ENCODE measurements at regions not wholly inside any gene's neighbourhood (a gene's known extent, or its start where the extent isn't known, plus 50 kb on each side); places are given as distances from the start of the nearest gene placed in this dataset.

- no peak for DNase-seq
Observed at GRCh38 chr4:144495944-144496343, 150.0 kb upstream of the HHIP start.

DNA sequence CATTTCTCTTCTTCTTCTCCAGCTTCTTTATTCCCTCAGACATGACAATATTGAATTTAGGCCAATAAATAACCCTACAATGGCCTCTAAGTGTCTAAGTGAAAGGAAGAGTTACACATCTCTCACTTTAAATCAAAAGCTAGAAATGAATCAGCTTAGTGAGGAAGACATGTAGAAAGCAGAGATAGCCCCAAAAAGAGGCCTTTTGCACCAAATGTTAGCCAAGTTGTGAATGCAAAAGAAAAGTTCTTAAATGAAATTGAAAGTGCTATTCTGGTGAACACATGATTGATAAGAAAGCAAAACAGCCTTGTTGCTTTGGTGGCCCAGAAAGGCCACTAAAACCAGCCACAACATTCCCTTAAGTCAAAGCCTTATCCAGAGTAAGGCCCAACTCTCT is 146.2 kb upstream of the HHIP start:
- DNase-seq, result no peak

DNA sequence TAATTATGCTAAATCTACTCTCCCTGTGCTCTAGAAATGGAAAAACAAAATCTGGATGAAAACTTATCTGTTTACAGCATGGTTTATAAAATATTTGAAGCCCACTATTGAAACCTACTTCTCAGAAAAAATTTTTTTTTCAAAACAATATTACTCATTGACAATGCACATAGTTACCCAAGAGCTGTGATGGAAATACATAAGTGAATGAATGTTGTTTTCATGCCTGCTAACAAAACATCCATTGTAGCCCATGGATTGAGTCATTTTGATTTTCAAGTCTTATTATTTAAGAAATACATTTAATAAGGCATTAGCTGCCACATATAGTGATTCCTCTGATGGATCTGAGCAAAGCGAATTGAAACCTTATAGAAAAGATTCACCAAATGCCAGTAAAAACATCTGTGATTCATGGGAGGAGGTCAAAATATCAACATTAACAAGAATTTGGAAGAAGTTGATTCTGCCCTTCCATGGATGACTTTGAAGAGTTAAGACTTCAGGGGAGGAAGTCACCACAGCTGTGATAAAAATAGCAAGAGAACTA is 144.7 kb upstream of the HHIP start:
- DNase-seq, result no peak

- DNase-seq, result no peak
Observed at GRCh38 chr4:144504883-144505282, 141.1 kb upstream of the HHIP start.

GRCh38 chr4:144507311-144508101 is 138.4 kb upstream of the HHIP start:
- DNase-seq, result no peak

DNA sequence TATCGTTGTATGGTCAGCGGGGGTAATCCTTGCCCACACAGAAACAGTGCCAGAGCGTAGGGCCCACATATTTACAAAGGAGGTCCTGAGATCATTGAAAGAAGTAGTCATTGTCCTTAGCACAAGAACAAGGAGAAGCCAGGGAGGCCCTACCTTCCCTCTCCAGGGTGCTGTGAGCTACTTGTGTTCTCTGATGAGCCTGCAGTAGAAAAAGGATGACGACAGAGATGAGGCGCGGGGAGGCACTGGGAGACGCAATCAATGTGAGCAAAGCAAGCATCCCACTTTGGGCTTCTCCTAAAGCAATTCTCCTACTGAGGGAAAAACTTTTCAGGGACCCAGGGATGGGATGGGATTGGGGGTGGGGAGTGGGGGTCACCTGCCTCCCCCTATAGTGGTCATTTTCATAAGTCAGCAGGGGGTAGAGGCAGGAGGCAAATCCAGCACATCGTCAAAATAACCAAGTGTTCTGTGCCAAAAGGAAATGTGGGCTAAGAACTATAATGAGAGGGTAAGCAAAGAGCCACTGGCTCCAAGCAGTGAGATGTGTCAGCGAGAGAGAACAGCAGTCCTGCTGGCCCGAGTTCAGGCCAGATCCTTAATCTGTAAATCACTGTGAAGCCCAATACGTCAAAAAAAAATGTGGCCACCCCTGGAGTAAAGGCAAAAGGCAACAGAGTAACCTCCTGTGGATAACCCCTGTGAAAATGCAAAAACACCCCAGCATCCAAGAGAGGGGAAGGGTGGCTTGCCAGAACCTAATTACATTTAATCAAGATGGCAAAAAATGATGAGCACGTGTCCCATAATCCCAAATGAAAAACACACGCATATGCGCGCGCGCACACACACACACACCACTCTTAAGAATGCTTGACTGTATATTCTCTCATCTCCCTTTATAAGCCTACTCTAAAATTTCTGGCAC is 136.6 kb upstream of the HHIP start:
- no peak for DNase-seq

DNA sequence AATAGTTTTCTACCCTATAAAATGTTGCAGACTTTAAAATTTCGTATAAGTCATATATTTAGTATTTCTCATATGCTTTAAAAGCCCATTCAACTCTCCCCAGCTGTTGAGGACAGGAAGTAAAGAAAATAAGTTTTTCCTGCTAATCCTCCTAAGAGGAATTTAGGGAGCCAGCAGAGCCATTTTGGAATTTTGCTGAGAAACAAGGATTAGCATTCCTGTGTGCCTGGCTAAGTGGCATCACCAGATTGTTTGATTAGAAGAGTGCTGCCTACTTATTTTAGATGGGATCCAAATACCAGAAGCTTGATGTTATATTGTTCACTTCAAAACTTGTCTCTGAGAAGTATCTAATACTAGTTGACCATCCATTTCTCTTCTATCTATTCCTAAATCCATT is 131.2 kb upstream of the HHIP start:
- DNase-seq, result no peak

- DNase-seq, result no peak
Observed at GRCh38 chr4:144518181-144518895, 127.6 kb upstream of the HHIP start.

- DNase-seq, result no peak
Observed at GRCh38 chr4:144531841-144532240, 114.1 kb upstream of the HHIP start.

DNA sequence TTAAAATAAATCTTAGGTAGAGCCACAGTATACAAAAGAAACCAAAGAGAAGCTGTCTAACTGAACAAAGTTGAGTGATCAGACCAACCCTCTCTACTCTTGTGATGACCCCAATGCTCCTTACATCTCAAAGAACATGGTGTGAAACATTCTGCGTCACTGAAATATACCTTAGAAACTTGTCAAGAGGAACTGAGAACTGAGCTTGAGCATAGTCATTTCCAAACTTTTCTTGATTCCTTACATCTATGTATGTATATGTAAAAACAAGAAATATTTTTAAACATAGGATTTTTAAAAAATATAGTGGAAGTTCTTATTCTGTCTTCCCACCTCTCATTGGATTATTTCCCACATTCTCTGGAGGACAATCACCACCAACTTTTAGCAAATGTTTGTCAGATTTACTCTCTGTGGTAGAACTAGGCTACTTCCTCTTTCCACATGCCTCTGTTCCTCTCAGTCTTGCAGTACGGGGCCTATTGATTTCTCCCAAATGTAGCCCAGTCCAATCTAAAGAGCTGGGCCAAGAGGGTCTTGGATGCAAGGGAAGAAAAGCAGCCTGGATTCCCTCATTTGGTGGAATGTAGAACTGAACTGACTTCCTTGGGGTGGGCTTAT is 98.2 kb upstream of the HHIP start:
- no peak for DNase-seq

GRCh38 chr4:144556636-144557035 is 89.3 kb upstream of the HHIP start:
- DNase-seq, result no peak

GRCh38 chr4:144557404-144557803 is 88.6 kb upstream of the HHIP start:
- no peak for DNase-seq

GRCh38 chr4:144562019-144562705 is 83.8 kb upstream of the HHIP start:
- DNase-seq, result no peak

DNA sequence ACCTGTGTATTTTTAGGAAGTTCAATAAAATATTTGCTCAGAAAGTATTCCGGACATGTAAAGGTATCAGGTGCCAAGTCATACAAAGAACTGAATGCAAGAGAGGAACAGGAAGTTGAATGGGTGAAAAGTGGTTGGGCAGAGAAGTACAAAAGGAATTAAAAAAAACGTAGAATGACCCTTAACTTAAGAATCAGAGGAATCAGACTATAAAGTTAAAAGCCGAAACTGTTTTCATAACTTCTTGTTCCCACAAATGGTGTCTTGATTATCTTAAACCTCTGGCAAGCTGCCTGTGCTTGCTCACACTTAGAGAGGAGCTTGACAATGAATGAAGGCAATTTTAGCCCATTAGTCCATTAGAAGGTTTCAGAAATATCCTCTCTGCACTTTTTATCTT is 81.6 kb upstream of the HHIP start:
- no peak for DNase-seq

DNA sequence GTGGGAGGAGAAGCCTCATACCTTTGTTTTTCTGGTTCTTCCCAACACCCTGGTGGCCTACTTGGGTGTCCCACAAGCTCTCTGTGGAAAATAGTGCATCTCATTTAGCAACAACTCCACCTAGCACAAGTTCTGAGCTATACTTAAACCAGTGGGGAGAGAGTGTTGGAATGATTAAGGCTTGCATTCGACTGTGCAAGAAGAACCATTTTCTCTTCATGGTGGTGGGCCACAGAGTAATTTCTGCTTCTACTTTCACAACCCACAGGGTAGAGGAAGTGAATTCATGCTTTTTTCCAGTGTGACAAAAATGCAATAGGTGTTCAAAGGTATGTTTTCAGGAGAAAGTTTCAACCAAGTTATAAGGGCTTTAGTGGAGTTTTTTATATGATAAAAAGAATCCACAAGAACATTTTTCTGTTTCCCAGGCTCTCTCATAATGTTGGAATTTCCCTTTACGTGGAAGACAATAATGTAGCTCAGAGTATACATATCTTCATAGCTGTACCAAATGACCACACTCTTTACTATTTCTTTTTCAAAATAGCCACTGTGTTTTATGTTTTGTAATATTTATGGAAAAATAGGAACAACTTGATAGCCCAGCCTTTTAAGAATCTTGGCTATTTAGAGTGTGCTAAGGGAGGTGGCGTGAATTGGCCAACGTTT is 80.3 kb upstream of the HHIP start:
- no peak for DNase-seq

GRCh38 chr4:144572660-144573059 is 73.3 kb upstream of the HHIP start:
- DNase-seq, result no peak

DNA sequence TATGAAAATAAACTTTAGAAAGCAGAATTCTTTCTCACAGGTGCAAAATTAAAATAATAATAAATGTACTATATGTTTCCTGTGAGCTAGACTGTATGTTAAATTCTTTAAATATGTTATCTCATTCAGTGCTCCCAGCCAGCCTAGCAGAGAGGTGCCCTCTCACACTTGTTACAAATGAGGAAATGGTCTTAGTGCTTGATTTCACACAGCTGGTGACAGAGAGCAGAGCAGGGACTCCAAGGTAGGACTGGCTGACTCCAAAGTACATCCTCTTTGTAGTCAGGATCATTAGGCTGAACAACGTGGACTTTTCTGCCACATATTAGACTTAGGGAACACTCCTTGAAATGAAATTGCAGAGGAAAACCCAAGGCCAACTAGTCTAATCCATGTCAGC is 72.0 kb upstream of the HHIP start:
- DNase-seq, result no peak

GRCh38 chr4:144574509-144574908 is 71.4 kb upstream of the HHIP start:
- DNase-seq, result no peak

DNA sequence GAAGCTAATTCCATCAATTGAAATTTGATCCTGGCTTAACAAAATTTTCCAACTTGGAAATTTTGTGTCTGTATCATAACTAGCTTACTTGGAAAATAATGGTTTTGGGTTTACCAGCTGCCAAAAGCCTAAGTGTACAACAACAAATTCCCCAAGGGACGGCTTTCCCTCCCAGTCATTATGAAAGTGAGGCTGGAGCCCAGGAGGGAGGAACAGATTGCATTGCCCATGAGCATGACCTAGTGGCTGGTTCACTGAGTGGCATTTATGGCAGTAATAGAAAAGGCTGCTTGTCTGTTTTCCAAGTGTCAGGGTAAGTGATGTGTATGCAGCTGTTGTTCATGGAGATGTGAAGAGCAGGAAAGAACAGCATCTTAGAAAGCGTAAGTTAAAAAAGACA is 70.8 kb upstream of the HHIP start:
- DNase-seq, result no peak

- DNase-seq, result no peak
Observed at GRCh38 chr4:144578681-144579080, 67.3 kb upstream of the HHIP start.

DNA sequence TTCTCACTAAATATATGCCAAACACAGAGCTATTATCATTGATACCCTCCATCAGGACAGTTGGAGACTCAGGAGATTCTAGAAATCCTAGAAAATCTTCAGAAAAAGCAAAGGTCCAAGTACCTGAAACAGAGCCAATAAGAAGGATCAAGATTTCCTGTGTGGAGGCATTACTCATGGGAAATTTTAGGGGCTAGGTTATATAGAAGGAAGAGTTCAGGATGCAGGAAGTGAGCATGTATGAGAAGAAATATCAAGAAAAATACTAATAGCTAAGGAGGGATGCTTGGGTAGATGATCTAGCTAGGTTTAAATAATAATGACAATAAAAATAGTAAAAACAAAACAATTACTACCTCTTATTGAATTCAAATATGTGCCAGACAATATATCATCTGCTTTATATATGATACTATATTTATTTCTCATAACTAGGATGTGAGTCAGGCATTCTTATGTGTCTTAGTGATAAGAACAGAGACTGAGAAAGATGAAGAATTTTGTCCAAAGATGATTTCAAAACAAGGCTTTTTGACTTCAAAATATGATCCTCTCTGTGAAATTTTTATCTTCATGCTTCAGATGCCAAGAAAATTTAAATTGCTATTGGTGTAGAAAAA is 66.4 kb upstream of the HHIP start:
- DNase-seq, result no peak

Data from GF-D8 (cell line).